Right lobe of liver (tissue), 4 donors: ENCODE measurements at regions not wholly inside any gene's neighbourhood (a gene's known extent, or its start where the extent isn't known, plus 50 kb on each side); places are given as distances from the start of the nearest gene placed in this dataset.
"Not testable (repeated sequence)": the region's sequence is repeated elsewhere in the genome, so short reads cannot be mapped to it uniquely, and the experiment has no call there.

Experiments used
- POLR2A ChIP-seq: fragments of 450-650 bp; IDR thresholded peaks from one replicate; pipeline ENCODE4 v1.6.1; 2017; ENCODE audit warnings: antibody characterized with exemption, mild to moderate bottlenecking
- TF ChIP-seq, protein P1 (sequence below), 4 donors: fragments of 200-600 bp in 3 of 4; fragments of 450-650 bp in 1 of 4; IDR thresholded peaks; one replicate each; pipeline versions ENCODE4 v1.5.1 to v1.8.0; 2016 to 2022; ENCODE audit warnings: antibody characterized with exemption in 4 of 4, mild to moderate bottlenecking in 2 of 4
- donor health status: DM: no; HTN: no; CAD: no.
- donor health status: DM: no; HTN: no; CAD: no.
- donor health status: DM: no; HTN: yes; CAD: no.

DNA sequence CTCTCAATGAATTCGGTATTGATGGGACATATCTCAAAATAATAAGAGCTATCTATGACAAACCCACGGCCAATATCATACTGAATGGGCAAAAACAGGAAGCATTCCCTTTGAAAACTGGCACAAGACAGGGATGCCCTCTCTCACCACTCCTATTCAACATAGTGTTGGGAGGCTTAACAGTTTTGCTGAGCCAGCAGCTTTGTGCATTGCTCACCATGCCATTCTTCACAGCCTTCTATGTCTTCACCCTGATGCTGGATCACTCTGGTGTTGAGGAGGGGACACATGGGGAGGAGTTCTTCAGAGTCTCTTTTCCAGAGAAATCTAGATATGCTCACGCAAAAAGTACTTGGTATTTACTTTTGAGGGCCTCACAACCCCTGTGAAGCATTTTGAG, 281.7 kb downstream of the TAFA4 start:
- TF ChIP-seq, protein P1, sequence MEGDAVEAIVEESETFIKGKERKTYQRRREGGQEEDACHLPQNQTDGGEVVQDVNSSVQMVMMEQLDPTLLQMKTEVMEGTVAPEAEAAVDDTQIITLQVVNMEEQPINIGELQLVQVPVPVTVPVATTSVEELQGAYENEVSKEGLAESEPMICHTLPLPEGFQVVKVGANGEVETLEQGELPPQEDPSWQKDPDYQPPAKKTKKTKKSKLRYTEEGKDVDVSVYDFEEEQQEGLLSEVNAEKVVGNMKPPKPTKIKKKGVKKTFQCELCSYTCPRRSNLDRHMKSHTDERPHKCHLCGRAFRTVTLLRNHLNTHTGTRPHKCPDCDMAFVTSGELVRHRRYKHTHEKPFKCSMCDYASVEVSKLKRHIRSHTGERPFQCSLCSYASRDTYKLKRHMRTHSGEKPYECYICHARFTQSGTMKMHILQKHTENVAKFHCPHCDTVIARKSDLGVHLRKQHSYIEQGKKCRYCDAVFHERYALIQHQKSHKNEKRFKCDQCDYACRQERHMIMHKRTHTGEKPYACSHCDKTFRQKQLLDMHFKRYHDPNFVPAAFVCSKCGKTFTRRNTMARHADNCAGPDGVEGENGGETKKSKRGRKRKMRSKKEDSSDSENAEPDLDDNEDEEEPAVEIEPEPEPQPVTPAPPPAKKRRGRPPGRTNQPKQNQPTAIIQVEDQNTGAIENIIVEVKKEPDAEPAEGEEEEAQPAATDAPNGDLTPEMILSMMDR (IDR thresholded peaks at IDR 0.05) = not testable (repeated sequence)
- not testable (repeated sequence) for TF ChIP-seq POLR2A
